ENCODE measurements at regions not wholly inside any gene's neighbourhood (a gene's known extent, or its start where the extent isn't known, plus 50 kb on each side); places are given as distances from the start of the nearest gene placed in this dataset.
A peak's percentile ranks its signal among the peaks of the same experiment; 100 is the strongest.

DNA sequence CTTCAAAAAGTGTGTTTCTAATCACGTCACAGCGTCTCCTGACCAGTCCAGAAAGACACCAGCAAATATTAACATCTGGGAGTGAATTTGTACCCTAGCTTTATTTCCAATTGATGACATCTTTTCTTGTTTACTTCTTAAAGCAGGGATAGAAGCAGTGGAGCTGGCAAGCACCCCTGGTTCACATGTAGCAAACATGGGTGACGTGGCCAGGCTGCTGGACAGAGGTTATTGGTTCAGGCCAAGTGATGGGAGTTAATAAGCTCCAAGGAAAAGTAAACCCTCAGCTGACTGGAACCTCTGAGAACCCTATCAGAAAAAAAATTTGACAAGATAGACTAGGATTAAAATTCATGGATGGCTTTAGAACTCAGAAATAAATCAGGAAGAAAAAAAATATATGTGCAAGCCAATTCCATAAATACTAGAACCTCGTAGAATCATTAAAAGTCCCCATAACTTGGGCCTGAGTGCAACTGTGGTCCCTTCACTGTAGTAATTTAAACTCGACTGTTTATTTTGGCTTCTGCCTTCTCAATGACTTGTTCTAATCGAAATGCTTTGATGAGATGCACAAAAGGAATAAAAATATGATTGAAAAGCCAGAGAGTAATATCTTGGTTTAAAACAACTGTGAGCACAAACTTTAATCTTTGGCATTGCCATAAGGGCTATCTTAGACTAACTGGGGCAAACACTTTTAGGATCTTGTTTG lies 121.5 kb upstream of the CTAGE1 start:
- Histone ChIP-seq H3K27me3 (no peaks in the 10 kb centered on the region), H3K36me3 (replicated peaks in 1 of 2) (no peaks in the 10 kb centered on the region), H3K4me1 (replicated peaks in 1 of 2) (peaks cover 16 to 17% of the 10 kb centered on the region in 2 donors), H3K9me3 (replicated peaks in 1 of 3) (no peaks in the 10 kb centered on the region), H3K4me3 (no peak overlapping the region), H3K27ac (peak overlapping the region in 2 of 5 donors; percentile 4 to 49)
- WGBS, 4 donors, result 69 to 80% (median 76%) methylated on average over 6 of the region's 6 CpGs
- TF ChIP-seq POLR2A (IDR thresholded peaks at IDR 0.05), result no peak
- TF ChIP-seq, protein P1, sequence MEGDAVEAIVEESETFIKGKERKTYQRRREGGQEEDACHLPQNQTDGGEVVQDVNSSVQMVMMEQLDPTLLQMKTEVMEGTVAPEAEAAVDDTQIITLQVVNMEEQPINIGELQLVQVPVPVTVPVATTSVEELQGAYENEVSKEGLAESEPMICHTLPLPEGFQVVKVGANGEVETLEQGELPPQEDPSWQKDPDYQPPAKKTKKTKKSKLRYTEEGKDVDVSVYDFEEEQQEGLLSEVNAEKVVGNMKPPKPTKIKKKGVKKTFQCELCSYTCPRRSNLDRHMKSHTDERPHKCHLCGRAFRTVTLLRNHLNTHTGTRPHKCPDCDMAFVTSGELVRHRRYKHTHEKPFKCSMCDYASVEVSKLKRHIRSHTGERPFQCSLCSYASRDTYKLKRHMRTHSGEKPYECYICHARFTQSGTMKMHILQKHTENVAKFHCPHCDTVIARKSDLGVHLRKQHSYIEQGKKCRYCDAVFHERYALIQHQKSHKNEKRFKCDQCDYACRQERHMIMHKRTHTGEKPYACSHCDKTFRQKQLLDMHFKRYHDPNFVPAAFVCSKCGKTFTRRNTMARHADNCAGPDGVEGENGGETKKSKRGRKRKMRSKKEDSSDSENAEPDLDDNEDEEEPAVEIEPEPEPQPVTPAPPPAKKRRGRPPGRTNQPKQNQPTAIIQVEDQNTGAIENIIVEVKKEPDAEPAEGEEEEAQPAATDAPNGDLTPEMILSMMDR (IDR thresholded peaks at IDR 0.05), result no peak
- peak in 4 of 7 donors; percentile 23 to 68 (median 35) for DNase-seq
- intact Hi-C loops (cut with DNase I), result no loop called here

- H3K4me3 ChIP-seq, result no peak overlapping the region
- 63 to 78% (median 67%) methylated on average over 1 of the region's 1 CpG for WGBS, 4 donors
- H3K4me1 ChIP-seq (replicated peaks in 1 of 2), result peaks cover 16 to 27% of the 10 kb centered on the region in 2 donors
- no peak for TF ChIP-seq POLR2A (IDR thresholded peaks at IDR 0.05)
- TF ChIP-seq, protein P1 (IDR thresholded peaks at IDR 0.05), result no peak
- H3K27ac ChIP-seq, result peak overlapping the region in 1 of 5 donors; percentile 82
- no peaks in the 10 kb centered on the region for H3K27me3 ChIP-seq
- intact Hi-C loops (cut with DNase I), result no loop called here
- DNase-seq, result no peak
- H3K9me3 ChIP-seq (replicated peaks in 1 of 3), result no peaks in the 10 kb centered on the region
- no peaks in the 10 kb centered on the region for H3K36me3 ChIP-seq (replicated peaks in 1 of 2)
Observed at GRCh38 chr18:22541232-22541631, 123.5 kb upstream of the CTAGE1 start.

DNA sequence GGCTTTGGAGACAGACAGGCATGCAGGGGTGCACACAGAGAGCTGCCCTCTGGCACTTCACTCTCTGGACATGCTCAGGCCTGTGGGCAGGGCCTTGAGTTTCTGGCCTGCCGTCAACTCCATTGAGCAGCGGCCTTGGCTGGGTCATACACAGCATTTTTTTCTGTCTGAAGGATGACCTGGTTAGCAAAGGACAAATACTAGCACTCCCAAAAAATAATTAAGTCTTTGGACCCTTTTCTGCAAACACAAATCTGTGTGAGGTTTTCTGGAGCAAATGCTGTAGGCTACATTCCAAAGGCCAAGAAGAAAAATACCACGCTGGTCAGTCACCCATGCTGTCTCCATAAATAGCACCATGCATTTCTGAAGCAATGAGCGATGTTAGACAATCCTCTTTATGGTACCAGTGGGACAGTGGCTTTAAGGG lies 124.7 kb upstream of the CTAGE1 start:
- 34 to 58% (median 41%) methylated on average over 3 to 4 of the region's 4 CpGs for WGBS, 4 donors
- Histone ChIP-seq H3K27me3 (no peaks in the 10 kb centered on the region), H3K36me3 (replicated peaks in 1 of 2) (no peaks in the 10 kb centered on the region), H3K4me3 (no peak overlapping the region), H3K9me3 (replicated peaks in 1 of 3) (no peaks in the 10 kb centered on the region), H3K4me1 (replicated peaks in 1 of 2) (peaks cover 19 to 35% of the 10 kb centered on the region in 2 donors), H3K27ac (peak overlapping the region in 4 of 5 donors; percentile 0 to 82 (median 36))
- TF ChIP-seq POLR2A (IDR thresholded peaks at IDR 0.05), result no peak
- TF ChIP-seq, protein P1 (IDR thresholded peaks at IDR 0.05), result no peak
- intact Hi-C loops (cut with DNase I), result no loop called here
- peak; percentile 53 to 81 (median 71) for DNase-seq

GRCh38 chr18:22543769-22544168 lies 126.1 kb upstream of the CTAGE1 start:
- Histone ChIP-seq H3K36me3 (replicated peaks in 1 of 2) (no peaks in the 10 kb centered on the region), H3K4me1 (replicated peaks in 1 of 2) (peaks cover 19 to 35% of the 10 kb centered on the region in 2 donors), H3K4me3 (no peak overlapping the region), H3K27me3 (no peaks in the 10 kb centered on the region), H3K27ac (peak overlapping the region in 2 of 5 donors; percentile 31 to 45), H3K9me3 (replicated peaks in 1 of 3) (no peaks in the 10 kb centered on the region)
- DNase-seq, result no peak
- WGBS, 4 donors, result 63 to 78% (median 75%) methylated on average over 4 of the region's 4 CpGs
- intact Hi-C loops (cut with DNase I), result no loop called here
- TF ChIP-seq POLR2A (IDR thresholded peaks at IDR 0.05), result no peak
- TF ChIP-seq, protein P1 (IDR thresholded peaks at IDR 0.05), result no peak

Measured in adrenal gland (tissue), 9 donors.